Erythroblast (primary cell): ENCODE measurements at regions not wholly inside any gene's neighbourhood (a gene's known extent, or its start where the extent isn't known, plus 50 kb on each side); places are given as distances from the start of the nearest gene placed in this dataset.

Source experiments
- GATA1 ChIP-seq: IDR thresholded peaks from 2 replicates; pipeline ENCODE4 v1.6.1; 2011; ENCODE audit warnings: low read depth, mild to moderate bottlenecking, control low read depth, low read length, moderate library complexity
- POLR2A ChIP-seq: IDR thresholded peaks from 2 replicates; pipeline ENCODE4 v1.6.1; 2011; ENCODE audit warnings: mild to moderate bottlenecking, low read length

DNA sequence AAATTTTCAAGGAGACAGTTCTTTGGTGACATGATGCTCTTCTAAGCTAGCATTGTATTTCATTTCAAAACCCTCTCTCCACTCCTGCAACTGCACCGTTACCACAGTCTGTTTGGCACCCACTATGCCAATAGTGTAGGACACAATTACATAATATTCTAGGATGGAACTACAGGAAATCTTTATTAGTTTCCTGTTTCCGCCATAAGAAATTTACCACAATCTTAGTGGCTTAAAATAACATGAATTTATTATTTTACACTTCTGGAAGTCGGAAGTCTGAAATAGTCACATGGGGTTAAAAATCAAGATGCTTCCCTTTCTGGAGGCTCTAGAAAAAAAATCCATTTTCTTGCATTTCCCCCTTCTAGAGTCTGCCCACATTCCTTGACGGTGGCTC lies 733.1 kb downstream of the HDGFL1 start:
- TF ChIP-seq POLR2A (no peak), GATA1 (no peak)
